HG02759 (cell line): ENCODE measurements at regions not wholly inside any gene's neighbourhood (a gene's known extent, or its start where the extent isn't known, plus 50 kb on each side); places are given as distances from the start of the nearest gene placed in this dataset.

Source experiments
- ATAC-seq: cut with Tn5 transposase; IDR thresholded peaks from one replicate; pipeline ENCODE4 v1.9.1; 2021; ENCODE audit warnings: mild to moderate bottlenecking, moderate library complexity; ENCODE audit not compliant: unreplicated experiment

GRCh38 chr4:129531253-129531652, 435.3 kb downstream of the C4orf33 start:
- ATAC-seq = no peak

GRCh38 chr4:129532573-129532972, 436.6 kb downstream of the C4orf33 start:
- peak; percentile 78 for ATAC-seq

- ATAC-seq = no peak
Observed at GRCh38 chr4:129543299-129543698, 447.3 kb downstream of the C4orf33 start.

- no peak for ATAC-seq
Observed at GRCh38 chr4:129545599-129546278, 449.8 kb downstream of the C4orf33 start.

GRCh38 chr4:129546531-129546930, 450.6 kb downstream of the C4orf33 start:
- ATAC-seq = no peak

GRCh38 chr4:129550281-129550785, 454.4 kb downstream of the C4orf33 start:
- no peak for ATAC-seq

- ATAC-seq = no peak
Observed at GRCh38 chr4:129561280-129561679, 465.3 kb downstream of the C4orf33 start.

- ATAC-seq = no peak
Observed at GRCh38 chr4:129561886-129562671, 466.1 kb downstream of the C4orf33 start.

- no peak for ATAC-seq
Observed at GRCh38 chr4:129565214-129565613, 469.3 kb downstream of the C4orf33 start.

- ATAC-seq = no peak
Observed at GRCh38 chr4:129570326-129570725, 474.4 kb downstream of the C4orf33 start.

GRCh38 chr4:129578336-129578735, 482.4 kb downstream of the C4orf33 start:
- ATAC-seq = no peak

GRCh38 chr4:129581305-129581704, 485.4 kb downstream of the C4orf33 start:
- ATAC-seq = no peak

GRCh38 chr4:129583868-129584267, 487.9 kb downstream of the C4orf33 start:
- ATAC-seq = no peak

- ATAC-seq = no peak
Observed at GRCh38 chr4:129598582-129598981, 502.6 kb downstream of the C4orf33 start.

- no peak for ATAC-seq
Observed at GRCh38 chr4:129600898-129601297, 504.9 kb downstream of the C4orf33 start.

GRCh38 chr4:129602447-129602846, 506.5 kb downstream of the C4orf33 start:
- ATAC-seq = no peak

GRCh38 chr4:129603241-129603931, 507.4 kb downstream of the C4orf33 start:
- ATAC-seq = no peak

- no peak for ATAC-seq
Observed at GRCh38 chr4:129604632-129605255, 508.8 kb downstream of the C4orf33 start.

- ATAC-seq = no peak
Observed at GRCh38 chr4:129614611-129615010, 518.7 kb downstream of the C4orf33 start.

GRCh38 chr4:129622566-129622965, 526.6 kb downstream of the C4orf33 start:
- no peak for ATAC-seq

- ATAC-seq = no peak
Observed at GRCh38 chr4:129623233-129623875, 527.4 kb downstream of the C4orf33 start.
